KOPT-K1 (cell line): ENCODE measurements at regions not wholly inside any gene's neighbourhood (a gene's known extent, or its start where the extent isn't known, plus 50 kb on each side); places are given as distances from the start of the nearest gene placed in this dataset.
"Not testable (repeated sequence)": the region's sequence is repeated elsewhere in the genome, so short reads cannot be mapped to it uniquely, and the experiment has no call there.

ENCODE experiments used
- H3K27ac ChIP-seq: fragments of 200-600 bp; sonication (generic); 2 replicates; pipeline ENCODE4 v1.5.1; 2016; ENCODE audit warnings: antibody characterized with exemption, mild to moderate bottlenecking, low read depth, low read length; ENCODE audit not compliant: poor library complexity, severe bottlenecking
- H3K36me3 ChIP-seq: fragments of 200-600 bp; sonication (generic); 2 replicates; pipeline ENCODE4 v1.5.1; 2017; ENCODE audit warnings: antibody characterized with exemption, mild to moderate bottlenecking, low read length, moderate library complexity; ENCODE audit not compliant: insufficient read depth
- H3K9me3 ChIP-seq: fragments of 200-600 bp; sonication (generic); 2 replicates; pipeline ENCODE4 v1.5.1; 2017; ENCODE audit warnings: antibody characterized with exemption, low read length, mild to moderate bottlenecking; ENCODE audit not compliant: insufficient read depth, poor library complexity, severe bottlenecking

DNA sequence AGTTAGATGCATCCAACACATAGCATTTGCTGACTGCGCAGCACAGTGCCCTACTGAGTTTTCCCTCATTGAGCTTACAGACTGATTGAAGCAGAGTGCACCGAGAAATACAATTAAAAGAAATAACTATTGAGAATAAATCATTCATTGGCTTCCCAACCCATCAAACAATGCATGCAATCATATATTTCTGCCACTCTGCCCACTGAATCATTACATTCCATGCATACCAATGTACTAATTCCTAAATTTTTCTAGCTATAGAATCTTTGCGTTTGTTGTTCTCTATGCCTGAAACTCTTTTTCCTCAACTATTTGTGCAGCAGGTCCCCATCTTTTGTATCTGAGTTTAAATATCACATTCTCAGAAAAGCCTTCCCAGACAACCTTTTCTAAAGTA lies 783.8 kb downstream of the SORCS1 start:
- H3K9me3 ChIP-seq, result peaks cover 9% of the 10 kb centered on the region
- no peak overlapping the region for H3K27ac ChIP-seq
- no peaks in the 10 kb centered on the region for H3K36me3 ChIP-seq

- no peak overlapping the region for H3K27ac ChIP-seq
- H3K36me3 ChIP-seq, result no peaks in the 10 kb centered on the region
- H3K9me3 ChIP-seq, result peaks cover 9% of the 10 kb centered on the region
Measured at GRCh38 chr10:106378251-106378650, 786.3 kb downstream of the SORCS1 start.

DNA sequence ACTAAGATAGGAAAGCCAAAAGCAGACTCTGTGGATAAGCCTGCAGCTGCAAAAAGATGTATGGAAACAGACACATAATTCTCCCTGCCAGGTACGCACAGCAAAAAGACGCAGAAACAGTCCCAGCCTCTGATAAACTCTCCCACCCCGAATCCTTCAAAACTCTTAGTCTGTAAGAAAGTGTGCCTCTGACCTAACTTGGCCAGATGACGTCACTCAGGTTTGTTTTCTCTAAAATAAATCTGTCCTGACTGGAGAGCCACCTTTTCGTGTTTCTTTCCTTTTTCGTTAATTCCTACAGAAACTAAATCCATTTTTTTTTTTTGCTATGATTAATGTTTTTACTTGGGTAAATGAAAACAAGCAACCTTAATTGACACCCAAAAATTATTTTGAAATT lies 793.8 kb downstream of the SORCS1 start:
- H3K36me3 ChIP-seq, result no peaks in the 10 kb centered on the region
- H3K9me3 ChIP-seq, result no peaks in the 10 kb centered on the region
- no peak overlapping the region for H3K27ac ChIP-seq

- H3K27ac ChIP-seq, result no peak overlapping the region
- no peaks in the 10 kb centered on the region for H3K36me3 ChIP-seq
- no peaks in the 10 kb centered on the region for H3K9me3 ChIP-seq
Measured at GRCh38 chr10:106360870-106361269, 803.6 kb downstream of the SORCS1 start.

DNA sequence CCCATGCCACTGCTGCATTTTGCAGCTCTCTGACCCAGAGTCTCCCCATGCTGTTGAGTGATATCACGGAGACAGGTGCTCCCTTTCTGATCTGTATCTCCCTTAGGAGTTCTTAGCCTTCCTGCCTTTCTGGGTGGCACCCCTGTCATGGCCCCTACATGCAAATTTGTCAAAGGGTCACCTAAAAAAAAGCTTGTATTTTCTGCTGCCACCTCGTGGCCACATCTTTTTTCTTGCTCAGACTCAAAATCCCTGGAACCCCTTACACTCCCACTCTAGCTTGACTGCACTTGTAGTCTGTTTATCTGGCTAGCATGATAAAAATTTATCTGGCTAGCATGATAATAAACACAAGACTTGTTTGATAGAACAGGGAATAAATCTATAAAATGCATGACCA lies 809.1 kb downstream of the SORCS1 start:
- no peaks in the 10 kb centered on the region for H3K36me3 ChIP-seq
- H3K27ac ChIP-seq, result no peak overlapping the region
- H3K9me3 ChIP-seq, result no peaks in the 10 kb centered on the region

GRCh38 chr10:106348933-106349332 lies 815.6 kb downstream of the SORCS1 start:
- H3K9me3 ChIP-seq, result no peaks in the 10 kb centered on the region
- H3K27ac ChIP-seq, result no peak overlapping the region
- H3K36me3 ChIP-seq, result no peaks in the 10 kb centered on the region

- H3K36me3 ChIP-seq, result no peaks in the 10 kb centered on the region
- H3K27ac ChIP-seq, result no peak overlapping the region
- H3K9me3 ChIP-seq, result no peaks in the 10 kb centered on the region
Measured at GRCh38 chr10:106347547-106347946, 817.0 kb downstream of the SORCS1 start.

GRCh38 chr10:106343539-106343938 lies 821.0 kb downstream of the SORCS1 start:
- H3K27ac ChIP-seq, H3K9me3 ChIP-seq, H3K36me3 ChIP-seq: not testable (repeated sequence)

GRCh38 chr10:106341356-106341755 lies 823.1 kb downstream of the SORCS1 start:
- no peaks in the 10 kb centered on the region for H3K36me3 ChIP-seq
- H3K27ac ChIP-seq, result no peak overlapping the region
- no peaks in the 10 kb centered on the region for H3K9me3 ChIP-seq

DNA sequence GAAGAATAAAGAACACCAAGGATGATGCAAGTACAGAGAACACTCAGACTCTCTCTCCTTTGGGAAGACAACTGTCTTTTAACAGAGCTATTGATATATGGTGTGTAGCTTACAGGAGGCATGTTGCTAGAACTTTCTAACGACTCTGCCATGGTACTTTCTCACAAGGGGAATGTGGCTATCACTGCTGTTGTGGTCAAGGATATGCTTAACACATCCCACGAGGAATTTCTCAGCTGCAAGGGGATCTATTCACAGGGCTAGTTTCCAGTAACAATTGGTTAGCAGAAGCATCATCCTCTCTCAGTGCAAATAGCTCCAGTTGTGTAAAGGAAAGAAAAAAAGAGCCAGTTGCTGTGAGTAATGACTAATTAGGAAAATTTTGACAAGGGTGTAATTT lies 826.0 kb downstream of the SORCS1 start:
- Histone ChIP-seq H3K27ac (no peak overlapping the region), H3K36me3 (no peaks in the 10 kb centered on the region), H3K9me3 (no peaks in the 10 kb centered on the region)

GRCh38 chr10:106336874-106337273 lies 827.6 kb downstream of the SORCS1 start:
- Histone ChIP-seq H3K9me3 (no peaks in the 10 kb centered on the region), H3K36me3 (no peaks in the 10 kb centered on the region), H3K27ac (no peak overlapping the region)

DNA sequence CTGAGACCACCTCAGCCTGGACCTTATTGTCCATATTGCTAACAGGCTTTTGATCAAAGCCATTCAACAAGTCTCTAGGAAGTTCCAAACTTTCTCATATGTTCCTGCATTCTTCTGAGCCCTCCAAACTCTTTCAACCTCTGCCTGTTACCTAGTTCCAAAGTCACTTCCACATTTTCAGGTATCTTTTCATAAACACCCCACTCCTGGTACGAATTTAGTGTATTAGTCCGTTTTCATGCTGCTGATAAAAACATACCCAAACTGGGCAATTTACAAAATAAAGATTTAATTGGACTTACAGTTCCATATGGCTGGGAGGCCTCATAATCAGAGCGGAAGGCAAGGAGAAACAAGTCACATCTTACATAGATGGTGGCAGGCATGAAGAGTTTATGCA lies 836.8 kb downstream of the SORCS1 start:
- Histone ChIP-seq H3K9me3 (peaks cover 20% of the 10 kb centered on the region), H3K27ac (no peak overlapping the region), H3K36me3 (no peaks in the 10 kb centered on the region)

- no peaks in the 10 kb centered on the region for H3K36me3 ChIP-seq
- no peak overlapping the region for H3K27ac ChIP-seq
- no peaks in the 10 kb centered on the region for H3K9me3 ChIP-seq
Measured at GRCh38 chr10:106320876-106321275, 843.6 kb downstream of the SORCS1 start.

- Histone ChIP-seq H3K36me3 (no peaks in the 10 kb centered on the region), H3K9me3 (no peaks in the 10 kb centered on the region), H3K27ac (no peak overlapping the region)
Measured at GRCh38 chr10:106320078-106320477, 844.4 kb downstream of the SORCS1 start.

DNA sequence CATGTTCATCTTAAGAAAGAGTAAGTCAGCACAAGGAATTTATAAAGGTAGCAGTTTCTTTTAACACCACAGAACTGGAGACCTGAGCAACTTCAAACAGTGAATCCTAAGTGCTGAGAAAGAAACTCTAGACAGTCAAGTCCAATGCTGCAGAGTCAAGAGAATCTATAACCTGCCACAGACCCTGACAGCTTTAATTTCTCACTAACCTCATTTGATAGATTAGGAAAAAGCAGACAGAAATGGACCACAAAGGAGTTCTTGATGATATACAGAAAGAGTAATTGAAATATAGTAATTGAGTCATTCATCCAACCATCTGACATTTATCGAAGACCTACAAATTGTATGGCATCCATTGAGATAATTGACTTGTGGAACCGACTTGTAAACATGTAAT lies 847.0 kb downstream of the SORCS1 start:
- no peak overlapping the region for H3K27ac ChIP-seq
- no peaks in the 10 kb centered on the region for H3K9me3 ChIP-seq
- no peaks in the 10 kb centered on the region for H3K36me3 ChIP-seq

DNA sequence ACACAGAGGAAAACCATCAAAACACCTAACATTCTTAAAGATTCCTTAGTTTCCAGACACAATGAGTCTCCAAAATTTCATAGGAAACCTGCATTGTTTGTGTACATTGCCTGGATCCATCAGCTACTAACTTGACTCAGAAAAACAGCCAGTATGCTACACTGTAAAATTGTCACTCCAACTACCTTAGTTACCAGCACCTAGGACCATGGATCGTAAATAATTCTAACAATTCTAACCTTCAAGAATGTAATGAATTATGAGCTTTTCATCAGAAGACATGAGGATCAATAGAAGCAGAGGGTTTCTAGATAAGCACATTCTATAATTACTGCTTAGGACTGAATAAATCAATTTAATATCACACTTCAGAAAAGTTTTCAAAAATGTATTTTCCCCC lies 851.5 kb downstream of the SORCS1 start:
- Histone ChIP-seq H3K27ac (no peak overlapping the region), H3K9me3 (no peaks in the 10 kb centered on the region), H3K36me3 (no peaks in the 10 kb centered on the region)

DNA sequence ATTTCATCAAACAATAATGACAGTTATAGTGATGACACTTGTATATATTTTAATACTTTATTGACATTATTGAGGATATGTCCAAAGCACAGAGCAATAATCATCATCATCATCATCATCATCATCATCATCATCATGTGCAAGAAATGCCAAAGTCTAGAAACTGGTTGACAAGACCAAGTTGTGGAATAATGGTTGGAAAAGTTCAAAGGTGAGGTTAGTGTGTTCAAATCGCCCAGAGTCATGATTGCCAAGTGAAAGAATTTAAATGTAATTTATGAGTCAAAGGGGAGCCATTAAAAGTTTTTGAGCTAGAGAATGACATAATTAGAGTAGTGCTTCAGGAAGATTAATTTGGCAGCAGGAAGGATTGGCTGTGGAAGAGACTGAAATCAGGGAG lies 852.4 kb downstream of the SORCS1 start:
- no peaks in the 10 kb centered on the region for H3K36me3 ChIP-seq
- H3K27ac ChIP-seq, result no peak overlapping the region
- no peaks in the 10 kb centered on the region for H3K9me3 ChIP-seq
